ENCODE measurements at regions not wholly inside any gene's neighbourhood (a gene's known extent, or its start where the extent isn't known, plus 50 kb on each side); places are given as distances from the start of the nearest gene placed in this dataset.

GRCh38 chr2:8553643-8554042 is 128.2 kb upstream of the ID2 start:
- TF ChIP-seq, protein P1, sequence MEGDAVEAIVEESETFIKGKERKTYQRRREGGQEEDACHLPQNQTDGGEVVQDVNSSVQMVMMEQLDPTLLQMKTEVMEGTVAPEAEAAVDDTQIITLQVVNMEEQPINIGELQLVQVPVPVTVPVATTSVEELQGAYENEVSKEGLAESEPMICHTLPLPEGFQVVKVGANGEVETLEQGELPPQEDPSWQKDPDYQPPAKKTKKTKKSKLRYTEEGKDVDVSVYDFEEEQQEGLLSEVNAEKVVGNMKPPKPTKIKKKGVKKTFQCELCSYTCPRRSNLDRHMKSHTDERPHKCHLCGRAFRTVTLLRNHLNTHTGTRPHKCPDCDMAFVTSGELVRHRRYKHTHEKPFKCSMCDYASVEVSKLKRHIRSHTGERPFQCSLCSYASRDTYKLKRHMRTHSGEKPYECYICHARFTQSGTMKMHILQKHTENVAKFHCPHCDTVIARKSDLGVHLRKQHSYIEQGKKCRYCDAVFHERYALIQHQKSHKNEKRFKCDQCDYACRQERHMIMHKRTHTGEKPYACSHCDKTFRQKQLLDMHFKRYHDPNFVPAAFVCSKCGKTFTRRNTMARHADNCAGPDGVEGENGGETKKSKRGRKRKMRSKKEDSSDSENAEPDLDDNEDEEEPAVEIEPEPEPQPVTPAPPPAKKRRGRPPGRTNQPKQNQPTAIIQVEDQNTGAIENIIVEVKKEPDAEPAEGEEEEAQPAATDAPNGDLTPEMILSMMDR (IDR thresholded peaks at IDR 0.05; ENCODE audit: low read depth, low read length, missing input control): no peak
- TF ChIP-seq YY1 (IDR thresholded peaks at IDR 0.05) (peak; percentile 56), NR2F2 (IDR thresholded peaks at IDR 0.05) (no peak), TAF1 (conservative IDR thresholded peaks at IDR 0.05) (no peak), GABPA (IDR thresholded peaks at IDR 0.05 in 1 of 2, conservative IDR thresholded peaks at IDR 0.05 in 1 of 2) (no peak), RAD21 (IDR thresholded peaks at IDR 0.05) (peak; percentile 11 to 23), JUND (IDR thresholded peaks at IDR 0.05) (peak; percentile 68 to 76), SP1 (IDR thresholded peaks at IDR 0.05) (peak; percentile 60)
- TF ChIP-seq, protein P2, sequence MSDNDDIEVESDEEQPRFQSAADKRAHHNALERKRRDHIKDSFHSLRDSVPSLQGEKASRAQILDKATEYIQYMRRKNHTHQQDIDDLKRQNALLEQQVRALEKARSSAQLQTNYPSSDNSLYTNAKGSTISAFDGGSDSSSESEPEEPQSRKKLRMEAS (IDR thresholded peaks at IDR 0.05): no peak
- TF ChIP-seq, protein P3, sequence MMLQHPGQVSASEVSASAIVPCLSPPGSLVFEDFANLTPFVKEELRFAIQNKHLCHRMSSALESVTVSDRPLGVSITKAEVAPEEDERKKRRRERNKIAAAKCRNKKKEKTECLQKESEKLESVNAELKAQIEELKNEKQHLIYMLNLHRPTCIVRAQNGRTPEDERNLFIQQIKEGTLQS (IDR thresholded peaks at IDR 0.05): peak; percentile 12
- TF ChIP-seq, protein P4, sequence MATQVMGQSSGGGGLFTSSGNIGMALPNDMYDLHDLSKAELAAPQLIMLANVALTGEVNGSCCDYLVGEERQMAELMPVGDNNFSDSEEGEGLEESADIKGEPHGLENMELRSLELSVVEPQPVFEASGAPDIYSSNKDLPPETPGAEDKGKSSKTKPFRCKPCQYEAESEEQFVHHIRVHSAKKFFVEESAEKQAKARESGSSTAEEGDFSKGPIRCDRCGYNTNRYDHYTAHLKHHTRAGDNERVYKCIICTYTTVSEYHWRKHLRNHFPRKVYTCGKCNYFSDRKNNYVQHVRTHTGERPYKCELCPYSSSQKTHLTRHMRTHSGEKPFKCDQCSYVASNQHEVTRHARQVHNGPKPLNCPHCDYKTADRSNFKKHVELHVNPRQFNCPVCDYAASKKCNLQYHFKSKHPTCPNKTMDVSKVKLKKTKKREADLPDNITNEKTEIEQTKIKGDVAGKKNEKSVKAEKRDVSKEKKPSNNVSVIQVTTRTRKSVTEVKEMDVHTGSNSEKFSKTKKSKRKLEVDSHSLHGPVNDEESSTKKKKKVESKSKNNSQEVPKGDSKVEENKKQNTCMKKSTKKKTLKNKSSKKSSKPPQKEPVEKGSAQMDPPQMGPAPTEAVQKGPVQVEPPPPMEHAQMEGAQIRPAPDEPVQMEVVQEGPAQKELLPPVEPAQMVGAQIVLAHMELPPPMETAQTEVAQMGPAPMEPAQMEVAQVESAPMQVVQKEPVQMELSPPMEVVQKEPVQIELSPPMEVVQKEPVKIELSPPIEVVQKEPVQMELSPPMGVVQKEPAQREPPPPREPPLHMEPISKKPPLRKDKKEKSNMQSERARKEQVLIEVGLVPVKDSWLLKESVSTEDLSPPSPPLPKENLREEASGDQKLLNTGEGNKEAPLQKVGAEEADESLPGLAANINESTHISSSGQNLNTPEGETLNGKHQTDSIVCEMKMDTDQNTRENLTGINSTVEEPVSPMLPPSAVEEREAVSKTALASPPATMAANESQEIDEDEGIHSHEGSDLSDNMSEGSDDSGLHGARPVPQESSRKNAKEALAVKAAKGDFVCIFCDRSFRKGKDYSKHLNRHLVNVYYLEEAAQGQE (IDR thresholded peaks at IDR 0.05): peak; percentile 35
